NCI-H446 (cell line): ENCODE measurements at regions not wholly inside any gene's neighbourhood (a gene's known extent, or its start where the extent isn't known, plus 50 kb on each side); places are given as distances from the start of the nearest gene placed in this dataset.

Source experiments
- DNase-seq, 2 experiments: peaks; one replicate each; lab custom pipeline; 2025; lab: John Stamatoyannopoulos, UW

DNA sequence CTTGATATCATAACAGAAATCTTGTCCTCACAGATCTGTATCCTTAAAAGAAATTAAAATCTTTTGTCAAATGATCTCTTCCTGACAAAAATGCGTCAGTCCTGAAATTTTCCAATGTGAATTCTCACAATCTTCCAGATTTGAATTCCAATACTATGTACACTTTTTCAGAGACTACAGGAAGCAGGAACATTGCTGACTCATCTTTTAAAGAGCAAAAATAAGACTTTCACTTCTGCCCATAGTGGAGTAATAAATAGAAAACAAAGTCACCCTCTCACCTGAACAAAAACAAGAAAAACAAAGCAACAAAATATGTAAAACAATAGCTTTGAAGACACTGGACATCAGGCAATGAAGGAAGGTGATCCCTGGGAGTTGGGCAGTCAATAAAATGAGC, 167.0 kb upstream of the IPO5 start:
- DNase-seq = no peak

- no peak for DNase-seq
These were observed 155.9 kb upstream of the IPO5 start for GRCh38 chr13:97797553-97797952.

- no peak for DNase-seq
These were observed 155.2 kb upstream of the IPO5 start for GRCh38 chr13:97798171-97798821.

DNA sequence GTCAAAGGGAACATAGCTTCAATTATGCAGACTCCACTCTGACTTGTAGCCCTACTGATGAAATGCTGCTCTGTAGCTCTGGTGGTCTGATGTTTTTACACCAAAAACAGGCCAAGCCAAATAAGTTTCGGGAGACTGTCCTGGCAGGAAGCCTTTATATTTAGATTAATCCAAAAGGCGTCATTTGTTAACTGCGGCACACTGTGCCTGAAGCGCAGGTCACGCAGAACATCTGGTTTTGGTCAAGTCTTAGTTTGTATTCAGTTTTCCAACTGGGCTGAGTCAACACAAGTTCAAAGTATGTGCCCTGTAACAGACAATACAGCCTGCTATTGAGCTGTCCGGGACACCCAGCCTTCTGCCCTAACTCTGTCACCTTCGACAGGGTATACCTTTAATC, 154.6 kb upstream of the IPO5 start:
- no peak for DNase-seq

DNA sequence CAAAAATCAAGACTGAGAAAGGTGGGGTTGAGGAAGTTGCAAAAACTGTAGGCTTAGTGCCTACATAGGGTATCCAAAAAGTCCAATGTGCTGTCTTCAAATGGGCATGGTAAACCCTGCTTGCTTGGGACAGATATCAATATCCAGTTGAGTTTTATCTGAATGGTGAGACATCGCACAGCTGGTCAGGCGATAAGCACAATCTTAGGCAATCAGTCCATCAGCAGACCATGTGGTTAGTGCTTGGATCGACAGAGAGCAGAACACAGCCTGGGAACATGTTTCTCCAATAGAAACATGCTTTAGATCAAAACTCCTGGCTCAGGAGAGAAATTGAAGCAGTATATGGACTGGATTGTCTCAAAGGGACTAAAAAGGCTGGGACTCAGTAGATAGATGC, 151.3 kb upstream of the IPO5 start:
- DNase-seq = no peak

GRCh38 chr13:97809576-97809975, 143.9 kb upstream of the IPO5 start:
- no peak for DNase-seq

DNA sequence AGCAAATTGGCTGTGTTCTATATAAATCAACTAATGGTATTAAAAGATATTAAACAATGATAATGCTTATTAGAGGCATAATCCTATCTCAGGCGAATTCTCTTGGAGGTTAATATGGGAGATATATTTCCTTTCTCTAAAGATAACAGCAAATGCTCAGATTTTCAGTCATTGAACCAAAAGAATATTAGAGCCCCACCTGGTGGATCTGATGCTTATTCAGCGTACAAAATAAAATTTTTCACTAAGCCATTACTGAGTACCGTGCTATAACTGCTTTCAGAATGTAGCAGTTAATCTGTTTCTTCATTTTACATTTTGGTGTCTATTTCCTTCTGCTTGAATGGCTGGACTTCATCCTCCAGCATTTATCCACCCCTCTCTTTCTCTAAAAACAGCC, 143.3 kb upstream of the IPO5 start:
- DNase-seq = peak in 1 of 2 experiments; percentile 10

DNA sequence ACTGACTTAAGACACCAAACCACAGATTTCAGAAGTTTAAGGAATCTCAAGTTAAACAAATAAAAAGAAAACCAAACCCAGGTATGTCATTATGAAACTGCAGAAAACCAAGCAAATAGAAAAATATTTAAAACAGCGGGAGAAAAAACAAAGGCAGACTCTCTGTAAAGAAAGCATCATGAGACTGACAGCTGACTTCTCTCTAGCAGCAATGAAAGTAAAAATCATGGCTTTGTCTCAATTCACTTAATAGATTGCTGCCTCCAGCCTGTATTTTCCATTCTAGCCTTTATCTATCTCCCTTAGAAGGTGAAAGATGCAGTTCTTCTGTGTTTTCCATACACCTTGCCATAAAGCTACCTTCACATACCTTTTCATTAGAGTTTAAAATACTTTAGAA, 131.1 kb upstream of the IPO5 start:
- DNase-seq = no peak

DNA sequence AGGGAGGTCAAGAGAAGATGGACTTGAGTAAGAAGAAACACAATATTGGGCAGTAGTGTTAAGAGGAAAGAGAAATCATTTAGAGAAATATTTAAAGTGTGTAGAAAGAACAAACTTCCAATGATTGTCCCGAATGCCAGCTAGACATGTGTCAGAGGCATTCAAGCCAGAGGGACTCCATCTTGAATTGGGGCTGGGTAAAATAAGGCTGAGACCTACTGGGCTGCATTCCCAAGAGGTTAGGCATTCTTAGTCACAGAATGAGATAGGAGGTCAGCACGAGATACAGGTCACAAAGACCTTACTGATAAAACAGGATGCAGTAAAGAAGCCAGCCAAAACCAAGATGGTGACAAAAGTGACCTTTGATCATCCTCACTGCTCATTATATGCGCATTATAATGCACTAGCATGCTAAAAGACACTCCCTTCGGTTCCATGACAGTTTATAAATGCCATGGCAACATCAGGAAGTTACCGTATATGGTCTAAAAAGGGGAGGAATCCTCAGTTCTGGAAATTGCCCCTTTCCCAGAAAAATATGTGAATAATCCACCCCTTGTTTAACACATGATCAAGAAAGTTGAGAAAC, 127.0 kb upstream of the IPO5 start:
- DNase-seq = no peak

DNA sequence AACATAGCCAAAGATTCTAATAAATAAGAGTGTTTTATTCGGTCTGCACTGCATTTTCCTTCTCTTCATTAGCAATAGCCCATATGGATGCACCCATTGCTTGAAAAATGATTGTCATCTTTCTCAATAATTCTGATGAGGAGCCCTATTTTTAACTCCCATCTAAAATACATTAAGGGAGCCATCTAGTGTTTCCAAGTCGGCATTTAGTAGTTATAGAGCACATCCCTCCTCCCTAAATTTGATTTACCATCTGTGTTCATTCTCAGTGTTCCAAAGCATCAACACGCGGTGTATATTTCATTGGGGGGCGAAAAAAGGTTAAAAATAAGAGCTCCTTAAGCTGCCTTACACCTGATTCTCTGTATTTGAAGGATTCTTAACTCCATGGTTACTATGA, 119.2 kb upstream of the IPO5 start:
- no peak for DNase-seq

GRCh38 chr13:97843189-97843588, 110.3 kb upstream of the IPO5 start:
- no peak for DNase-seq

DNA sequence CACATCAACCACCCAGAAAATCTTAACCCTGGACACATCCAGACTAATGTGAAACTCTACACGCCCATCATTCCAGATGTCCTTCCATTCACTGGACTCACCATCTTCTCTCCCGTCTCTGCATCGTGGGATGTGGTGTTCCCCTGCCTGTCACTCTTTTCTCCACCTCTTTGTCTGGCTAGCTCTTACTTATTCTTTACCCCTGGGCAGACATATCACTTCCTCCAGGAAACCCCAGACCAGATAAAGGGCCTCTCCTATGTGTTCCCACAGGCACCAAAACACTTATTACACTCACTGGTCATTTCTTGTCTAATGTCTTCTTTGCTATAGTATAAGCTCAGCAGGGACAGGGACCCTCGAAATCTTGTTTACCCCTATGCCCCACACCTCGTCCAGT, 109.3 kb upstream of the IPO5 start:
- DNase-seq = no peak

- no peak for DNase-seq
These were observed 104.6 kb upstream of the IPO5 start for GRCh38 chr13:97848886-97849285.

DNA sequence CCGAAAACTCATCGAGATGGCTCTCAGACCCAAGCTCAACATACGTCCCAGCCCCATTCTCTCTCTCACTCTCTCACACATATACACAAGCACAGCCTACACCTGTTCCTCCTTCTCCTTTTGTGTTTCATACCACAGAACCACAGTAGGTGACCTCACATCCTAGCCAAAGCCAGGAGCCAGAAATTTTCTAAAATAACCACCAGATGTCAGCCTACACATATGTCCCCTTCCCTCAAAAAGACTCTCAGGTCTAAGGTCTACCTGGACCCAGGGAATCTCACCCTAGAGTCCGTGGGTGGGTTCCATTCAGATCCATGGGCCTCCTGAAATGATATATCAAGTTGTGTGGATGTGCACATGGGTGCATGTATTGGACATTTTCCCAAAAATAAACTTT, 104.2 kb upstream of the IPO5 start:
- peak in 1 of 2 experiments; percentile 3 for DNase-seq

GRCh38 chr13:97851269-97851668, 102.2 kb upstream of the IPO5 start:
- DNase-seq = no peak

- no peak for DNase-seq
These were observed 101.1 kb upstream of the IPO5 start for GRCh38 chr13:97852181-97852874.

DNA sequence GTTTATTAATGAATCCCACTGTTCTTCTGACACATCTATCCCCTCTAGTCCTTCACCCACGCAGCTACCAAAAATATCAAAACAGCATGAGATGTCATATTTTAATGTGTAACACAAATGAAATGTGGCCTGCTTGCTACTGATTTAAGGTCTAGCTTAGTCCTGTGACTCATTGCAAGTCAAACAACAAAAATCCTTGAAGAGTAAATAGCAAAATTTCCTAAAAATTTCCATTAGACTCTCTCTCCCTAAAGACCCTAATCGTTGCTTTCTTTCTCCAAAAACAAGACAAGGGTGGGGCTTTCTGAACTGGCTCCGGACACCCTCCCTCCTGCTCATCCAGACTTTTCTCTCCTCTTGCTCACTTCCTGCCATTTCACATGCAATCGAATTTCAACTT, 99.9 kb upstream of the IPO5 start:
- no peak for DNase-seq

GRCh38 chr13:97855570-97856303, 97.7 kb upstream of the IPO5 start:
- DNase-seq = peak; percentile 56 to 83

- DNase-seq = no peak
These were observed 97.2 kb upstream of the IPO5 start for GRCh38 chr13:97856304-97856675.

GRCh38 chr13:97858161-97858560, 95.3 kb upstream of the IPO5 start:
- no peak for DNase-seq

- no peak for DNase-seq
These were observed 87.1 kb upstream of the IPO5 start for GRCh38 chr13:97866346-97866745.

DNA sequence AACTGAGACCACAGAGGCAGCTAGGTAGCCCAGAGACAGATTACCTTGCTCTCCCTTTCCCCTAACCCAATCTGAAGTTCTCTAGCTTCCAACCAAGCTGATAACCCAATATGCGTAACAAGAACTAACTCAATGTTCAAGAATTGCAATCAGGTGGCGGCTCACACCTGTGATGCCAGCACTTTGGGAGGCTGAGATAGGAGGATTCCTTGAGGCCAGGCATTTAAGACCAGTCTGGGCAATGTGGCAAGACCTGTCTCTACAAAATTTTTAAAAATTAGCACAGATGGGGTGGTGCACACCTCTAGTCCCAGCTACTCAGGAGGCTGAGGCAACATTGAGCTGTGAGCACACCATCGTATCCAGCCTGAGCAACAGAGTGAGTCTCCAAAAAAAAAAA, 86.7 kb upstream of the IPO5 start:
- no peak for DNase-seq

- no peak for DNase-seq
These were observed 80.1 kb upstream of the IPO5 start for GRCh38 chr13:97873398-97873797.
